Esophagus muscularis mucosa (tissue), 4 donors: ENCODE measurements at regions not wholly inside any gene's neighbourhood (a gene's known extent, or its start where the extent isn't known, plus 50 kb on each side); places are given as distances from the start of the nearest gene placed in this dataset.
"Not testable (repeated sequence)": the region's sequence is repeated elsewhere in the genome, so short reads cannot be mapped to it uniquely, and the experiment has no call there.

Experiments used
- DNase-seq: peaks from one replicate; pipeline ENCODE4 v3.0.0-alpha.2; 2017; ENCODE audit errors: extremely low spot score
- H3K27ac ChIP-seq, 4 donors: fragments of 200-600 bp; sonication (generic); replicated peaks in 1 of 4; 1 replicate in 3 of 4; 2 replicates in 1 of 4; pipeline ENCODE4 v1.5.1; 2016 to 2019; ENCODE audit warnings: mild to moderate bottlenecking in 1 of 4
- H3K27me3 ChIP-seq, 4 donors: fragments of 200-600 bp; sonication (generic); one replicate each; pipeline versions ENCODE4 v1.5.1 to v1.6.0; 2016 to 2019
- H3K36me3 ChIP-seq, 4 donors: fragments of 200-600 bp; sonication (generic); one replicate each; pipeline ENCODE4 v1.5.1; 2016 to 2019
- H3K4me1 ChIP-seq, 4 donors: fragments of 200-600 bp; sonication (generic); one replicate each; pipeline ENCODE4 v1.5.1; 2016 to 2019
- H3K4me3 ChIP-seq, 4 donors: fragments of 200-600 bp; sonication (generic); 1 replicate in 2 of 4; 2 replicates in 2 of 4; pipeline ENCODE4 v1.5.1; 2016 to 2019; ENCODE audit warnings: mild to moderate bottlenecking in 4 of 4, moderate library complexity in 1 of 4
- H3K9me3 ChIP-seq, 4 donors: fragments of 200-600 bp; sonication (generic); 1 replicate in 3 of 4; 2 replicates in 1 of 4; pipeline ENCODE4 v1.5.1; 2016 to 2019
- POLR2AphosphoS5 ChIP-seq, 2 donors: sonication (generic); formaldehyde crosslinking; IDR thresholded peaks; one replicate each; pipeline ENCODE4 v1.6.1; 2017; ENCODE audit warnings: antibody characterized with exemption in 2 of 2
- WGBS: methylation state at CpG from one replicate; pipeline ENCODE4 v1.1.5; 2018; 5-methylcytosine and 5-hydroxymethylcytosine counted together
- intact Hi-C: fragments of 100-400 bp; cut with DNase I; formaldehyde crosslinking; loops from one replicate; pipeline ENCODE4 v1.15.1; 2023
- TF ChIP-seq, protein P1 (sequence below), 3 experiments: fragments of 200-600 bp in 2 of 3; fragments of 450-650 bp in 1 of 3; sonication (generic) in 2 of 3; IDR thresholded peaks; one replicate each; pipeline ENCODE4 v1.5.1; 2017 to 2019; ENCODE audit warnings: antibody characterized with exemption in 3 of 3, mild to moderate bottlenecking in 2 of 3, moderate library complexity in 1 of 3

DNA sequence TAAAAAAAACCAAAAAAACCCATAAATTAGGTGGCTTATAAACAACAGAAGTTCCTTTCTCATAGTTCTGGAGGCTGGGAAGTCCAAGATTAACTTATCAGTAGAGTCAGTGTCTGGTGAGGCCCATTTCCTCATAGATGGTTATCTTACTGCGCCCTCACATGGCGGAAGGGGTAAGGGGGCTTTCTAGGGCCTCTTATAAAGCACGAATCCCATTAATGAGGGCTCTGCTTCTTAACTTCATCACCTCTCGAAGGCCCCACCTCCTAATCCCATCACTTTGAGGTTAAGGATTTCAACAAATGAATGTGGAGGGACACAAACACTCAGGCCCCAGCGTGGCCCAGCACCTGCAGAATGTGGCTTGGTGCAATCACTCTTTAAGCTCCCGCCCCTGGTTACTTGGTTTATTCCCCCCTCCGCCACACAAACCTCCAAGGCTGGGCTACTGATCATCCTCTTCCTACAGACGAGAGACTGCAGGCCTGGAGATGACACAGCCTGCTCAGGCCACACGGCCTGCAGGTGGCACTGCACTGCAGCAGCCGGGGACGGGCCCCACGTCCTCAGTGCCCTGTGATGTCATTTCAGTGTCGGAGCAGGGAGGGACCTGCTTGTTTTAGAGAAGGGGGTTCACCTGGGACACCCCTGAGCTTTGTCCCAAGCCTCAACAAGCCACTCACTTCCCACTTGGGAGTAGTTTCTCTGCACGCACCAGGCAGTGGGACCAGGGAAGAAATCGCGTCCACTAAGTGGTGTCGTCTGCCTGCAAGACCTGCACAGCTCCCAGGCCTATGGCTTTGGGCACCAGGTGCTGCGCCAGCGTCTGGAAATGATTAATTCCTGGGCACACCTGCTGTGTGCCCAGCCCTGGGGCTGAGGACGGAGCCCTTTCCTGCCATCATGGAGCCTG, 178.5 kb downstream of the NPIPB11 start:
- H3K27me3 ChIP-seq, H3K27ac ChIP-seq, H3K36me3 ChIP-seq, H3K4me3 ChIP-seq, H3K9me3 ChIP-seq: not testable (repeated sequence)
- peak; percentile 90 for DNase-seq
- peak in 1 of 2 donors; percentile 9 for TF ChIP-seq POLR2AphosphoS5 (IDR thresholded peaks at IDR 0.05)
- TF ChIP-seq, protein P1, sequence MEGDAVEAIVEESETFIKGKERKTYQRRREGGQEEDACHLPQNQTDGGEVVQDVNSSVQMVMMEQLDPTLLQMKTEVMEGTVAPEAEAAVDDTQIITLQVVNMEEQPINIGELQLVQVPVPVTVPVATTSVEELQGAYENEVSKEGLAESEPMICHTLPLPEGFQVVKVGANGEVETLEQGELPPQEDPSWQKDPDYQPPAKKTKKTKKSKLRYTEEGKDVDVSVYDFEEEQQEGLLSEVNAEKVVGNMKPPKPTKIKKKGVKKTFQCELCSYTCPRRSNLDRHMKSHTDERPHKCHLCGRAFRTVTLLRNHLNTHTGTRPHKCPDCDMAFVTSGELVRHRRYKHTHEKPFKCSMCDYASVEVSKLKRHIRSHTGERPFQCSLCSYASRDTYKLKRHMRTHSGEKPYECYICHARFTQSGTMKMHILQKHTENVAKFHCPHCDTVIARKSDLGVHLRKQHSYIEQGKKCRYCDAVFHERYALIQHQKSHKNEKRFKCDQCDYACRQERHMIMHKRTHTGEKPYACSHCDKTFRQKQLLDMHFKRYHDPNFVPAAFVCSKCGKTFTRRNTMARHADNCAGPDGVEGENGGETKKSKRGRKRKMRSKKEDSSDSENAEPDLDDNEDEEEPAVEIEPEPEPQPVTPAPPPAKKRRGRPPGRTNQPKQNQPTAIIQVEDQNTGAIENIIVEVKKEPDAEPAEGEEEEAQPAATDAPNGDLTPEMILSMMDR (IDR thresholded peaks at IDR 0.05): peak; percentile 39 to 51 (median 40)
- intact Hi-C loops: loop anchor here (10.0 kb wide), 1 partner anchor 113 kb away; no protein-coding TSS in a partner anchor
- WGBS: 76% methylated on average over 7 of the region's 20 CpGs
- peaks cover 0 to 28% (median 20%) of the 10 kb centered on the region in 4 donors for H3K4me1 ChIP-seq

DNA sequence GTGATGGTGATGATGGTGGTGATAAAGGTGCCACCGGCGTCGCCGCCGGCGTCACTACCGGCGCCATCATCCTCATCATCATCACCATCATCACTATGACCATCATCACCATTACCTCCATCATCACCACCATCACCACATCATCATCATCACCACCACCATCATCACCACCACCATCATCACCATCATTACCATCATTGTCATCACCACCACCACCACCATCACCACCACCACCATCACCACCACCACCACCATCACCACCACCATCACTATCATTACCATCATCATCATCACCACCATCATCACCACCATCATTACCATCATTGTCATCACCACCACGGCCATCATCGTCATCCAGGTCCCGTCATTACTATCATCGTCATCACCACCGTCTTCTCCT, 179.7 kb downstream of the NPIPB11 start:
- 17% methylated on average over 1 of the region's 13 CpGs for WGBS
- intact Hi-C loops: loop anchor here (10.0 kb wide), 1 partner anchor 112 kb away; no protein-coding TSS in a partner anchor
- no peak overlapping the region for H3K4me3 ChIP-seq

DNA sequence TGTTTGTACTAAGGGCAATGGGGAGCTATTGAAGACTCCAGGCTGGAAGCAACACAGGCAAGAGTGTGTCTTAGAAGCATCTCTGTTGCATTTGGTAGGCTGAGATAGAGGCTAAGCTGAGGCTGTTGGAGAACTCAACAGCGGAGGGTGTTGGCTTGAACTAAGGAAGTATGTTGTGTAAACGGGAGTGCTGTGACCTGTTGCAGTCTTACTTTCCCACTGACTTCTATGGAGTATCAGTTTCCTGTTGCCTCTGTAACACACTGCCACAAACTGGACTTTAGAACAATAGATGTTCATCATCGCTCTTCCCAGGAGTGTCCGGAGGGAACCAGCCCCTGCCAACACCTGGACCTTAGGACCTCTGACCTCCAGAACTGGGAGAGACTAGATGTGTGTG, 181.8 kb downstream of the NPIPB11 start:
- intact Hi-C loops: loop anchor here (10.0 kb wide), 1 partner anchor 110 kb away; no protein-coding TSS in a partner anchor
- not testable (repeated sequence) for H3K36me3 ChIP-seq, DNase-seq, H3K27ac ChIP-seq, H3K4me3 ChIP-seq, H3K27me3 ChIP-seq, H3K9me3 ChIP-seq
- WGBS: 77% methylated on average over 4 of the region's 4 CpGs
- peaks cover 0 to 36% (median 33%) of the 10 kb centered on the region in 4 donors for H3K4me1 ChIP-seq

More for the DNA sequence above, 179.7 kb downstream of the NPIPB11 start:
- H3K27me3 ChIP-seq: no peaks in the 10 kb centered on the region
- H3K4me1 ChIP-seq: peaks cover 0 to 32% (median 25%) of the 10 kb centered on the region in 4 donors
- TF ChIP-seq POLR2AphosphoS5 (IDR thresholded peaks at IDR 0.05): no peak
- H3K27ac ChIP-seq: no peak overlapping the region
- no peaks in the 10 kb centered on the region for H3K36me3 ChIP-seq
- no peaks in the 10 kb centered on the region for H3K9me3 ChIP-seq
- DNase-seq: no peak

DNA sequence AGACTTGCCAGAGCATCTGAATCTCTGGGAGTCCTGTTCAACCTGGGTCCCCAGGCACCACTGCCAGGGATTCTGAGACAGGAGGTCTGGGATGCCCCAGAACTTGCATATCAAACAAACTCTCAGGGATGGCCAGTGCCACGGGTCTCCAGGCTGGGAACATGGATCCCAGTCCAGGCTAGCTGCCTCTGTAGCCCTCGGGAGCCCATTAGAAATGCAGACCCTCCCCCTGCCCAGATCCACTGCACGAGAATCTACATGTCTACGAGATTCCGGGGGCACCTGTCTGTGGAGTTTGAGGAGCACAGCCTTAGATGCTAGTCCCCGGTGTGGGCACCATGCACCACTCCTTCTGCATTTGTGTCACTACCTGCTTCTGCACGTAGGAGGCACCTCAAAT, 183.9 kb downstream of the NPIPB11 start:
- DNase-seq, H3K4me3 ChIP-seq, H3K27ac ChIP-seq, H3K27me3 ChIP-seq, H3K36me3 ChIP-seq, H3K9me3 ChIP-seq: not testable (repeated sequence)
- WGBS: 80% methylated on average over 2 of the region's 7 CpGs
- peaks cover 0 to 26% (median 24%) of the 10 kb centered on the region in 4 donors for H3K4me1 ChIP-seq
- intact Hi-C loops: loop anchor here (10.0 kb wide), 1 partner anchor 108 kb away; no protein-coding TSS in a partner anchor

DNA sequence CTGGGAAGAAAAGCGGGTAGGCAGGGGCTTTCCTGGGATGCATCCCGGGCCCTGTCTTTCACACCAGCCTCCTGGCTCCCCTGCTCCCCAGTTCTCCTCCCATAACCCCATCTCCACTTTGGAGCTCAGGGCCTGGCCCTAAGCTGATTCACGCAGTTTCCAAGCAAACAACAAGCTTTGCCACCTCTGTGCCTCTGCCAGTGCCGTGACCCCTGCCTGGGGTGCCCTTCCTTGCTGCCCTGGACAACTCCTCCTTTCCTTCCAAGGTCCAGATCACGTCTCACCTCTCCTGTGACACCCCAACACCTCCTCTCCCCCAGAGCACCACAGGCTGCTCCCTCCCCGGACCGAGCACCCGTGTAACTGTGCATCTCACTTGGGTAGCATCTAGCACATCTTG, 184.5 kb downstream of the NPIPB11 start:
- intact Hi-C loops: loop anchor here (10.0 kb wide), 1 partner anchor 107 kb away; no protein-coding TSS in a partner anchor
- WGBS: 85% methylated on average over 8 of the region's 8 CpGs
- H3K27me3 ChIP-seq: not testable (repeated sequence)

DNA sequence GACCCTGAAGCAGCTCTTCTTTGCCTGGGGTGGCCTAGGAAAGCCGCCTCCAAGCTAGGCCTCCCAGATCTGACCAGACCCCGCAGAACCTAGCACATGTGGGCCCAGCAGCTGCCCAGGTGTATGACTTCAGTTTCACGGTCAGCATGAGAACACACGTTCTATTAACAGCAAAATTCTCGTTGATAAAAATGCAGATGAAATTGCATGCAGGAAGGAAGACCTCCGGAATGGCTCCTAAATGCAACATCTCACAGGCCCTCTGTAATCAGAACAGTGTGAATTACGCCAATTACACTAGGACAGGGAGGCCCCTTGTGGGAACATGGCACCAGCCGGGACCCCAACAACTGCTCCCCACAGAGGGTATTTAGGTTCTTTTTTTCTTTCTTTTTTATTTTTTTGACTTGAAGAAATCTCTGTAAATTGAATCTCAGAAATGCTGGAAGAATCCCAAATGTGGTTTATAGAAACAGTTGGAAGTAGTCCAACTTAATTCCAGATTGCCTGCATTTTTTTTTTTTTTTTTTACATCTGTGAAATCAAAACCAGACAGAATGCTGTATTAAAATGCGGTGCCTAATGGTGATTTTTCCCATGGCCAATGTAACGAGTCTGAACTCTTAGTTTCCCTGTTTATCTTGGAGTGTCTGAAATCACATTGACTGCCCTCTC, 185.1 kb downstream of the NPIPB11 start:
- not testable (repeated sequence) for H3K27me3 ChIP-seq, H3K36me3 ChIP-seq, H3K9me3 ChIP-seq, H3K4me3 ChIP-seq
- peak; percentile 26 for DNase-seq
- 50% methylated on average over 8 of the region's 10 CpGs for WGBS
- H3K4me1 ChIP-seq: peaks cover 0 to 26% (median 24%) of the 10 kb centered on the region in 4 donors
- H3K27ac ChIP-seq: peak overlapping the region in 3 of 4 donors; percentile 64 to 73 (median 71)
- intact Hi-C loops: loop anchor here (10.0 kb wide), 1 partner anchor 107 kb away; no protein-coding TSS in a partner anchor

More for the DNA sequence above, 184.5 kb downstream of the NPIPB11 start:
- not testable (repeated sequence) for H3K4me3 ChIP-seq, H3K9me3 ChIP-seq, H3K27ac ChIP-seq, H3K36me3 ChIP-seq, DNase-seq
- peaks cover 0 to 26% (median 24%) of the 10 kb centered on the region in 4 donors for H3K4me1 ChIP-seq

DNA sequence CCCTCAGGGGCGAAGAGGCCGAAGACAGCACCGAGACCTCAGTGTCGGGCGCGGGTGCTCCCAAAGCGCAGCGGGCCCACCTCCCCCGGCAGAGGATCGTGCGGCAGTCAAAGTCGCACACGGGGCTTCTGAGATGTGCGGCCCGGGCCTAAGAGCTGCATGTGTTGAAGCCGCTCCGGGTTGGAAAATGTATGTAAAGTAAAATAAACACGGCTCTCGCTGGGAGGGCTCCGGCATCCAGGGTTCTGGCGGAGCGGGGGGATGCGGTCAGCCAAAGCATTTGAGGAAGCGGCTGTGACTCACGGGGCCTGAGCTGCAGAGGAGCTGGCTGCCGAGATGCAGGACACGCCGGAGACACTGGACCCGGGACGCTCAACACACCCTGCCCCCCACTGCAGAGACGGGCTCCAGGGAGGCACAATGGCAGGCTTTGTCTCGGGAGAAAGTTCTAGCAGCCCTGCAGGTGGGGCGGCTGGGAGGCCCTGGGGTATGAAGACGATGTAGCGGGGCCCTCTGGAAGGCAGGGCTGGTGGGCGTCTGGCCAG, 185.8 kb downstream of the NPIPB11 start:
- not testable (repeated sequence) for H3K36me3 ChIP-seq, H3K9me3 ChIP-seq, H3K27me3 ChIP-seq
- H3K4me3 ChIP-seq: peak overlapping the region; percentile 24 to 39 (median 32)
- intact Hi-C loops: loop anchor here (10.0 kb wide), 1 partner anchor 106 kb away; no protein-coding TSS in a partner anchor
- DNase-seq: peak; percentile 74
- 33% methylated on average over 25 of the region's 36 CpGs for WGBS
- H3K27ac ChIP-seq: peak overlapping the region; percentile 60 to 73 (median 68)
- H3K4me1 ChIP-seq: peaks cover 0 to 26% (median 24%) of the 10 kb centered on the region in 4 donors

DNA sequence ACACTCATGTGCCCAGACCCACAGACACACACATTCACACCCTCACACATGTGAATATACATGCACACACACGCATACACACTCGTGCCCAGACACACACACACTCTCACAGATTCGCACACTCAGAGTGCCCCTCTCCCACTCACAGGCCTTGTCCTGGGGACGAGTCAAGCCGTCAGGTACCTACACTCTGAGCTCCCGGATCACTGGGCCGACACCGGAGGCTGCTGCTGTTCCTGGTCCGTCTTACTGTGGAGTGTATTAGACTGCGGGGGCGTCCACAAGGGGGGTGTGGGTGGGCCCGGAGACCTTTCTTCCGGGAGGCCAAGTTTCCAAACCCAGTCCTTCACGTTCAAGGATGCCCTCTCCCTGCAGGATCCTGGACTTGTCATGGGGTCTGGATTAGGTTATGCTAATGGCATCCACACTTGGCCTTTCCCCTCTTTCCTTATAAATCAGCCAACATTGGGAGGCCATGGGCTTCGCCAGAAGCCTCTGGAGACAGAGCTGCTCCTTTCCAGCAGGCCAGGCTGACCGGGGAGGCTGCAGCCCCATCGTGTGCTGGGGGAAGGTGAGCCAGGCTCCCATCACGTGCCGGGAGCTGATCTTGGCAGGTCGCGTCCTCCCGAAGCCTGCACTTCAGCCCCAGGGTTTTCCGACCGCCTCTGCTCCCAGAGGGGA, 186.4 kb downstream of the NPIPB11 start:
- intact Hi-C loops: loop anchor here (10.0 kb wide), 1 partner anchor 105 kb away; no protein-coding TSS in a partner anchor

DNA sequence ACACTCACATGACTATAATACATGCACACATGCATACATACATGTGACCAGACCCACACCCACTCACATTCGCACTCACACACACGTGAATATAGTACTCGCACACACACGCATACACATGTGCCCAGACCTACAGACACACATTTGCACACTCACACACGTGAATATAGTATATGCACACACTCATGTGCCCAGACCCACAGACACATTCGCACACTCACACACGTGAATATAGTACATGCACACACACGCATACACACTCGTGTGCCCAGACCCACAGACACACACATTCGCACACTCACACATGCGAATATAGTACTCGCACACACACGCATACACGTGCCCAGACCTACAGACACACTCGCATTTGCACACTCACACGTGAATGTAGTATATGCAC, 186.9 kb downstream of the NPIPB11 start:
- peak; percentile 60 for DNase-seq
- H3K9me3 ChIP-seq, intact Hi-C loops, H3K27ac ChIP-seq, H3K36me3 ChIP-seq, H3K4me3 ChIP-seq, H3K27me3 ChIP-seq: not testable (repeated sequence)
- WGBS: 94% methylated on average over 16 of the region's 16 CpGs
- H3K4me1 ChIP-seq: peaks cover 0 to 26% (median 24%) of the 10 kb centered on the region in 4 donors

More for the DNA sequence above, 186.4 kb downstream of the NPIPB11 start:
- Histone ChIP-seq H3K4me1 (peaks cover 0 to 26% (median 24%) of the 10 kb centered on the region in 4 donors), H3K27ac (peak overlapping the region; percentile 60 to 73 (median 68)), H3K4me3 (peak overlapping the region; percentile 24 to 39 (median 32))
- peak; percentile 55 for DNase-seq
- not testable (repeated sequence) for H3K36me3 ChIP-seq, H3K9me3 ChIP-seq, H3K27me3 ChIP-seq
- 58% methylated on average over 19 of the region's 24 CpGs for WGBS

DNA sequence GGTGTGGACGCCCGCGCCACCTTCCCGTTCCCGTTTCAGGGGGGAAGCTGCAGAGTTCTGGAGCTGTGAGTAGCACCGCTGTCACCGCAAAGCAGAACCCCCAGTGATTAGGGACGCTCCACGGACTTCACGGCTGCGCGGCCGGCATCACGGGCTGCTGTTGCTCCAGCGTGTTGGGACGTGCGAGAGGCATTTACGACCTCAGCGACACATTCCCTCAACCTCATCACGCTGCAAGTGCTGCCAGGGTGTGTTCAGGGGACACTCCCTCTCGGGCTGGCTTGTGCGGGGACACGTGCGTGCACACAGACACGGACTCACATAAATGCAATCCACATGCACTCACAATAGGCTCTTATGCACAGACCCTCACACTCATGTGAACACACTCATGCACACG, 187.9 kb downstream of the NPIPB11 start:
- H3K4me3 ChIP-seq, H3K36me3 ChIP-seq, H3K27ac ChIP-seq, DNase-seq, H3K9me3 ChIP-seq, intact Hi-C loops, H3K27me3 ChIP-seq: not testable (repeated sequence)
- WGBS: over 99% methylated on average over 15 of the region's 26 CpGs
- H3K4me1 ChIP-seq: peaks cover 0 to 26% (median 24%) of the 10 kb centered on the region in 4 donors
